HEK293 (cell line): ENCODE measurements at regions not wholly inside any gene's neighbourhood (a gene's known extent, or its start where the extent isn't known, plus 50 kb on each side); places are given as distances from the start of the nearest gene placed in this dataset.

Experiments
- CTCF ChIA-PET: fragments of 350-600 bp; formaldehyde crosslinking; extraction: SDS; loops from one replicate; lab custom pipeline; 2021; ENCODE audit warnings: antibody characterized with exemption; lab: Yijun Ruan, JAX
- POLR2A ChIA-PET: fragments of 300-600 bp; formaldehyde crosslinking; extraction: SDS; loops from one replicate; lab custom pipeline; 2020; ENCODE audit warnings: antibody characterized with exemption, inconsistent platforms; lab: Yijun Ruan, JAX
- H3K27ac ChIP-seq: fragments of 200-500 bp; sonication (Bioruptor generic); 2 replicates; pipeline ENCODE4 v1.5.1; 2014; ENCODE audit warnings: low read depth, low read length, control low read depth, inconsistent platforms; ENCODE audit errors: extremely low read depth
- H3K36me3 ChIP-seq, 2 experiments: fragments of 200-500 bp in 1 of 2; sonication (Bioruptor generic) in 1 of 2; 1 replicate in 1 of 2; 2 replicates in 1 of 2; pipeline ENCODE4 v1.5.1; 2014 to 2017; ENCODE audit warnings: inconsistent platforms in 2 of 2, low read length in 2 of 2; ENCODE audit not compliant: control insufficient read depth in 2 of 2, insufficient read depth in 1 of 2
- H3K4me1 ChIP-seq: fragments of 200-500 bp; sonication (Bioruptor generic); 2 replicates; pipeline ENCODE4 v1.5.1; 2014; ENCODE audit warnings: mild to moderate bottlenecking, low read length, inconsistent platforms; ENCODE audit not compliant: control insufficient read depth, insufficient read depth
- H3K4me3 ChIP-seq: 2 replicates; pipeline ENCODE4 v1.5.1; 2011; ENCODE audit warnings: low read depth, mild to moderate bottlenecking, control low read depth, low read length, moderate library complexity
- H3K9me3 ChIP-seq: fragments of 200-500 bp; sonication (Bioruptor generic); 2 replicates; pipeline ENCODE4 v1.5.1; 2014; ENCODE audit warnings: low read depth, low read length, inconsistent platforms; ENCODE audit not compliant: control insufficient read depth, insufficient read depth
- GFI1B ChIP-seq: fragments of 450-650 bp; formaldehyde crosslinking; IDR thresholded peaks from 2 replicates; pipeline ENCODE4 v1.5.1; 2016; ENCODE audit warnings: missing biosample characterization, missing genetic modification characterization
- GLIS2 ChIP-seq: fragments of 450-650 bp; formaldehyde crosslinking; IDR thresholded peaks from 2 replicates; pipeline ENCODE4 v1.5.1; 2016; ENCODE audit warnings: missing biosample characterization, missing genetic modification characterization
- HOXD13 ChIP-seq: sonication (generic); formaldehyde crosslinking; IDR thresholded peaks from 2 replicates; pipeline ENCODE4 v1.8.0; 2022; ENCODE audit warnings: missing genetic modification reagents, borderline replicate concordance
- KLF9 ChIP-seq: fragments of 450-650 bp; formaldehyde crosslinking; IDR thresholded peaks from 2 replicates; pipeline ENCODE4 v1.5.1; 2016; ENCODE audit warnings: missing biosample characterization, missing genetic modification characterization, low read depth
- MEIS1 ChIP-seq: sonication (generic); formaldehyde crosslinking; IDR thresholded peaks from 2 replicates; pipeline ENCODE4 v1.8.1; 2022; ENCODE audit warnings: missing genetic modification reagents, mild to moderate bottlenecking, borderline replicate concordance
- SCRT1 ChIP-seq: fragments of 450-650 bp; formaldehyde crosslinking; IDR thresholded peaks from 2 replicates; pipeline ENCODE4 v1.5.1; 2016; ENCODE audit warnings: missing biosample characterization, missing genetic modification characterization, borderline replicate concordance
- SP2 ChIP-seq: fragments of 450-650 bp; formaldehyde crosslinking; IDR thresholded peaks from 2 replicates; pipeline ENCODE4 v1.5.1; 2016; ENCODE audit warnings: missing biosample characterization, missing genetic modification characterization
- ZBTB1 ChIP-seq: fragments of 450-650 bp; formaldehyde crosslinking; IDR thresholded peaks from 2 replicates; pipeline ENCODE4 v1.5.1; 2016; ENCODE audit warnings: missing biosample characterization, missing genetic modification characterization
- ZFP69B ChIP-seq: fragments of 450-650 bp; formaldehyde crosslinking; IDR thresholded peaks from 2 replicates; pipeline ENCODE4 v1.5.1; 2016; ENCODE audit warnings: missing biosample characterization, missing genetic modification characterization
- ZNF121 ChIP-seq: fragments of 450-650 bp; formaldehyde crosslinking; IDR thresholded peaks from 2 replicates; pipeline ENCODE4 v1.5.1; 2016; ENCODE audit warnings: missing biosample characterization, missing genetic modification characterization
- ZNF146 ChIP-seq: fragments of 450-650 bp; formaldehyde crosslinking; IDR thresholded peaks from 2 replicates; pipeline ENCODE4 v1.5.1; 2016; ENCODE audit warnings: missing biosample characterization, missing genetic modification characterization
- ZNF155 ChIP-seq: fragments of 450-650 bp; formaldehyde crosslinking; IDR thresholded peaks from 2 replicates; pipeline ENCODE4 v1.5.1; 2016; ENCODE audit warnings: missing biosample characterization, missing genetic modification characterization
- ZNF24 ChIP-seq: fragments of 450-650 bp; formaldehyde crosslinking; IDR thresholded peaks from 2 replicates; pipeline ENCODE4 v1.5.1; 2016; ENCODE audit warnings: missing biosample characterization, missing genetic modification characterization
- ZNF274 ChIP-seq, 2 experiments: fragments of 200-500 bp in 1 of 2; fragments of 450-650 bp in 1 of 2; sonication (Bioruptor generic) in 1 of 2; formaldehyde crosslinking in 1 of 2; IDR thresholded peaks; 2 replicates each; pipeline versions ENCODE4 v1.5.1 to v1.6.1; 2014 to 2016; ENCODE audit warnings: borderline replicate concordance in 1 of 2, inconsistent platforms in 1 of 2, low read length in 1 of 2, missing biosample characterization in 1 of 2, missing genetic modification characterization in 1 of 2
- ZNF335 ChIP-seq: fragments of 450-650 bp; formaldehyde crosslinking; conservative IDR thresholded peaks from 2 replicates; pipeline ENCODE4 v1.5.1; 2016; ENCODE audit warnings: missing biosample characterization, missing genetic modification characterization
- ZNF341 ChIP-seq: fragments of 450-650 bp; formaldehyde crosslinking; IDR thresholded peaks from 2 replicates; pipeline ENCODE4; 2016; ENCODE audit warnings: low read depth, missing biosample characterization, missing genetic modification characterization
- ZNF354C ChIP-seq: fragments of 450-650 bp; formaldehyde crosslinking; IDR thresholded peaks from 2 replicates; pipeline ENCODE4 v1.5.1; 2016; ENCODE audit warnings: missing biosample characterization, missing genetic modification characterization, low read depth, borderline replicate concordance
- ZNF416 ChIP-seq: fragments of 450-650 bp; formaldehyde crosslinking; IDR thresholded peaks from 2 replicates; pipeline ENCODE4 v1.5.1; 2016; ENCODE audit warnings: missing biosample characterization, missing genetic modification characterization
- ZNF544 ChIP-seq: fragments of 450-650 bp; formaldehyde crosslinking; IDR thresholded peaks from 2 replicates; pipeline ENCODE4 v1.5.0; 2017; ENCODE audit warnings: missing biosample characterization, missing genetic modification characterization
- ZNF549 ChIP-seq: fragments of 450-650 bp; IDR thresholded peaks from 2 replicates; pipeline ENCODE4 v1.5.1; 2018; ENCODE audit warnings: missing biosample characterization, missing genetic modification characterization, mild to moderate bottlenecking, inconsistent platforms, moderate library complexity
- ZNF555 ChIP-seq: fragments of 450-650 bp; formaldehyde crosslinking; conservative IDR thresholded peaks from 2 replicates; pipeline ENCODE4 v1.5.1; 2017; ENCODE audit warnings: missing biosample characterization, mild to moderate bottlenecking, missing genetic modification characterization, inconsistent platforms
- ZNF558 ChIP-seq: fragments of 450-650 bp; formaldehyde crosslinking; IDR thresholded peaks from 2 replicates; pipeline ENCODE4 v1.5.1; 2016; ENCODE audit warnings: missing biosample characterization, missing genetic modification characterization
- ZNF561 ChIP-seq: fragments of 450-650 bp; IDR thresholded peaks from 2 replicates; pipeline ENCODE4 v1.5.1; 2018; ENCODE audit warnings: missing biosample characterization, missing genetic modification characterization, borderline replicate concordance
- ZNF571 ChIP-seq: fragments of 450-650 bp; formaldehyde crosslinking; IDR thresholded peaks from 2 replicates; pipeline ENCODE4 v1.5.0; 2017; ENCODE audit warnings: missing biosample characterization, missing genetic modification characterization
- ZNF596 ChIP-seq: fragments of 450-650 bp; IDR thresholded peaks from 2 replicates; pipeline ENCODE4 v1.5.0; 2018; ENCODE audit warnings: missing biosample characterization, mild to moderate bottlenecking, missing genetic modification characterization, moderate library complexity
- ZNF76 ChIP-seq: fragments of 450-650 bp; formaldehyde crosslinking; IDR thresholded peaks from 2 replicates; pipeline ENCODE4; 2016; ENCODE audit warnings: low read depth, missing biosample characterization, missing genetic modification characterization, borderline replicate concordance
- TF ChIP-seq, protein P1 (sequence below): fragments of 450-650 bp; formaldehyde crosslinking; IDR thresholded peaks from 2 replicates; pipeline ENCODE4 v1.5.1; 2016; ENCODE audit warnings: missing biosample characterization, missing genetic modification characterization
- TF ChIP-seq, protein P2 (sequence below): fragments of 450-650 bp; formaldehyde crosslinking; IDR thresholded peaks from 2 replicates; pipeline ENCODE4 v1.5.1; 2017; ENCODE audit warnings: missing biosample characterization, missing genetic modification characterization

DNA sequence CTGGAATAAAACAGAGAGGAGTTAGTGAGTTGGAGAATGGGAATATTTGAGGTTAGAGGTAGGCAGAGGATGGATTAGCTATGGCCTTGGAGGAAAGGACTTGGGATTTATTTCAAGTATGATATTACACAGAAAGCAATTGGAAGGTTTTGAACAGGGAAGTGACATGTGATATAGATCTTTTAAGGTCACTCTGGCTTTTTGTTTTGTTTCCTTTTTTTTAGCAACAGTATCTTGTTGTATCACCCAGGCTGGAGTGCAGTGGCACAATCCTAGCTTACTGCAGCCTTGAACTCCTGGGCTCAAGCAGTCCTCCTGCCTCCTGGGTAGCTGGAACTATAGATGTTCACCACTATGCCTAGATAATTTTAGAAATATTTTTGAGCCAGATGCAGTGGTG lies 190.3 kb downstream of the UTRN start (continued):
- TF ChIP-seq GFI1B (tag by site-specific recombination), result no peak
- no peak for TF ChIP-seq ZNF354C (tag by site-specific recombination)
- TF ChIP-seq, all 188 proteins: peak for 0

DNA sequence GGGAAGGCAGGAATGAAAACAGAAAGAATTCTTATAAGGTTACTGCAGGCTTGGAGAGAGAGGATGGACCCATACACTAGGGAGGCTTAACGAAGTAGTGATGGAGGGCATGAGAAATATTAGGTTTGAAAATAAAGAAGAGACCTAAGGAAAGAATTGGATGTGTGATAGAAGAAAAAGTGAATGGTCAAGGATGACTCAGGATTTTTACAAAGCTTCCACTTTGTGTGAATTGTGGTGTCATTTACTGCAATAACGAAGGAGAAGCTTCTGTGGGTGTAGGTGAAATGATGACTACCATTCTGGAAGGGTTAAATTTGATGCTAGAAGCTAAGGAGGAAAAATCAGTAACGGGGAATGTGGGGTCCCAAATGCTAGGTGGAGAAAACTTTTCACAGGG lies 191.2 kb downstream of the UTRN start:
- ChIA-PET CTCF (no interaction called here), POLR2A (no interaction called here)
- no peak overlapping the region for H3K27ac ChIP-seq
- H3K9me3 ChIP-seq, result no peaks in the 10 kb centered on the region
- no peaks in the 10 kb centered on the region for H3K4me1 ChIP-seq
- no peak overlapping the region for H3K4me3 ChIP-seq
- TF ChIP-seq ZNF555 (tag by site-specific recombination) (no peak), GLIS2 (tag by site-specific recombination) (no peak), ZNF146 (no peak), ZNF596 (tag by site-specific recombination) (no peak), SP2 (tag by site-specific recombination) (no peak), ZNF571 (no peak), MEIS1 (no peak), ZNF274 (IDR thresholded peaks at IDR 0.05; ENCODE audit: low read length) (no peak), ZNF274 (tag by site-specific recombination; IDR thresholded peaks at IDR 0.05; ENCODE audit: borderline replicate concordance) (no peak), ZNF155 (tag by site-specific recombination) (no peak), ZNF341 (no peak), ZNF121 (tag by site-specific recombination) (no peak), HOXD13 (CRISPR knock-in tag) (no peak), ZNF561 (no peak), ZNF558 (tag by site-specific recombination) (no peak), ZFP69B (tag by site-specific recombination) (no peak), ZNF335 (tag by site-specific recombination) (no peak), ZNF24 (tag by site-specific recombination) (no peak), KLF9 (tag by site-specific recombination) (no peak), ZBTB1 (tag by site-specific recombination) (no peak)
- TF ChIP-seq, all 188 proteins: peak for 0
- peaks cover 0 to 35% of the 10 kb centered on the region in 2 experiments; a peak in 2 of 3 replicates for H3K36me3 ChIP-seq

DNA sequence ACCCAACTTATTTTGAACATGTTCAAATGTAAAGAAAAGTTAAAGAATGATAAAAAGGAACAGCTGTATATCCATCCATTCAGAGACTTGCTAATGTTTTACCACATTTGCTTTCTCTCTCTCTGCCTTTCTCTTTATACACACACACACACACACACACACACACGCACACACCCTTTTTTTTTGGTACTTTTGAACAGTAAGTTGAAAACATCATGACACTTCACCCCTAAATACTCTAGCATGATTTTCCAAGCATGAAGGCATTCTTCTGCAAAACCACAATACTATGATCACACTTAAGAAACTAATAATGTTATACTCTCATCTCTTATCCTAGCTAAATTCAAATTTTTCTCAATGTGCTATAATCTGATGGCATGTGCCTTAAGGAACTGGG lies 192.3 kb downstream of the UTRN start:
- Histone ChIP-seq H3K36me3 (peaks cover 0 to 28% of the 10 kb centered on the region in 2 experiments; a peak in 2 of 3 replicates), H3K4me3 (no peak overlapping the region), H3K9me3 (no peaks in the 10 kb centered on the region), H3K27ac (no peak overlapping the region), H3K4me1 (no peaks in the 10 kb centered on the region)
- CTCF ChIA-PET, result no interaction called here
- POLR2A ChIA-PET, result no interaction called here
- TF ChIP-seq, protein P1, sequence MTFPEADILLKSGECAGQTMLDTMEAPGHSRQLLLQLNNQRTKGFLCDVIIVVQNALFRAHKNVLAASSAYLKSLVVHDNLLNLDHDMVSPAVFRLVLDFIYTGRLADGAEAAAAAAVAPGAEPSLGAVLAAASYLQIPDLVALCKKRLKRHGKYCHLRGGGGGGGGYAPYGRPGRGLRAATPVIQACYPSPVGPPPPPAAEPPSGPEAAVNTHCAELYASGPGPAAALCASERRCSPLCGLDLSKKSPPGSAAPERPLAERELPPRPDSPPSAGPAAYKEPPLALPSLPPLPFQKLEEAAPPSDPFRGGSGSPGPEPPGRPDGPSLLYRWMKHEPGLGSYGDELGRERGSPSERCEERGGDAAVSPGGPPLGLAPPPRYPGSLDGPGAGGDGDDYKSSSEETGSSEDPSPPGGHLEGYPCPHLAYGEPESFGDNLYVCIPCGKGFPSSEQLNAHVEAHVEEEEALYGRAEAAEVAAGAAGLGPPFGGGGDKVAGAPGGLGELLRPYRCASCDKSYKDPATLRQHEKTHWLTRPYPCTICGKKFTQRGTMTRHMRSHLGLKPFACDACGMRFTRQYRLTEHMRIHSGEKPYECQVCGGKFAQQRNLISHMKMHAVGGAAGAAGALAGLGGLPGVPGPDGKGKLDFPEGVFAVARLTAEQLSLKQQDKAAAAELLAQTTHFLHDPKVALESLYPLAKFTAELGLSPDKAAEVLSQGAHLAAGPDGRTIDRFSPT (tag by site-specific recombination), result no peak
- TF ChIP-seq ZNF544 (tag by site-specific recombination) (no peak), ZFP69B (tag by site-specific recombination) (no peak), SCRT1 (tag by site-specific recombination) (no peak), ZNF416 (tag by site-specific recombination) (no peak), ZNF76 (tag by site-specific recombination) (no peak), ZNF549 (tag by site-specific recombination) (no peak)
- TF ChIP-seq, protein P2, sequence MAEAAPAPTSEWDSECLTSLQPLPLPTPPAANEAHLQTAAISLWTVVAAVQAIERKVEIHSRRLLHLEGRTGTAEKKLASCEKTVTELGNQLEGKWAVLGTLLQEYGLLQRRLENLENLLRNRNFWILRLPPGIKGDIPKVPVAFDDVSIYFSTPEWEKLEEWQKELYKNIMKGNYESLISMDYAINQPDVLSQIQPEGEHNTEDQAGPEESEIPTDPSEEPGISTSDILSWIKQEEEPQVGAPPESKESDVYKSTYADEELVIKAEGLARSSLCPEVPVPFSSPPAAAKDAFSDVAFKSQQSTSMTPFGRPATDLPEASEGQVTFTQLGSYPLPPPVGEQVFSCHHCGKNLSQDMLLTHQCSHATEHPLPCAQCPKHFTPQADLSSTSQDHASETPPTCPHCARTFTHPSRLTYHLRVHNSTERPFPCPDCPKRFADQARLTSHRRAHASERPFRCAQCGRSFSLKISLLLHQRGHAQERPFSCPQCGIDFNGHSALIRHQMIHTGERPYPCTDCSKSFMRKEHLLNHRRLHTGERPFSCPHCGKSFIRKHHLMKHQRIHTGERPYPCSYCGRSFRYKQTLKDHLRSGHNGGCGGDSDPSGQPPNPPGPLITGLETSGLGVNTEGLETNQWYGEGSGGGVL, result no peak
